ENCODE measurements at regions not wholly inside any gene's neighbourhood (a gene's known extent, or its start where the extent isn't known, plus 50 kb on each side); places are given as distances from the start of the nearest gene placed in this dataset.
"Not testable (repeated sequence)": the region's sequence is repeated elsewhere in the genome, so short reads cannot be mapped to it uniquely, and the experiment has no call there.

- 87 to 95% (median 92%) methylated on average over 3 of the region's 3 CpGs for WGBS, 4 donors
- Histone ChIP-seq H3K9me3 (peaks cover 0 to 19% (median 0%) of the 10 kb centered on the region in 12 donors), H3K27me3 (no peaks in the 10 kb centered on the region), H3K36me3 (no peaks in the 10 kb centered on the region), H3K4me3 (no peak overlapping the region), H3K27ac (no peak overlapping the region), H3K4me1 (no peaks in the 10 kb centered on the region)
- ATAC-seq (no peak), DNase-seq (no peak)
- TF ChIP-seq POLR2A (IDR thresholded peaks at IDR 0.05) (no peak), CTCF (IDR thresholded peaks at IDR 0.05) (no peak)
- intact Hi-C loops (cut with DNase I) = loop anchor here in 1 of 10 donors (10.0 kb wide), 1 partner anchor 106 kb away; no protein-coding TSS in a partner anchor
Observed at GRCh38 chr2:179331061-179331460, 66.4 kb upstream of the SESTD1 start.

GRCh38 chr2:179322289-179322688 lies 57.7 kb upstream of the SESTD1 start:
- no peaks in the 10 kb centered on the region for H3K36me3 ChIP-seq
- no peak for TF ChIP-seq POLR2A (IDR thresholded peaks at IDR 0.05)
- no peak for TF ChIP-seq CTCF (IDR thresholded peaks at IDR 0.05)
- DNase-seq = no peak

GRCh38 chr2:179321034-179321433 lies 56.4 kb upstream of the SESTD1 start:
- H3K36me3 ChIP-seq; ATAC-seq; H3K4me3 ChIP-seq; intact Hi-C loops (cut with DNase I); DNase-seq; H3K27me3 ChIP-seq; H3K27ac ChIP-seq; H3K9me3 ChIP-seq; H3K4me1 ChIP-seq: not testable (repeated sequence)
- WGBS, 4 donors = 91 to 96% (median 93%) methylated on average over 3 of the region's 3 CpGs

More at GRCh38 chr2:179322289-179322688, 57.7 kb upstream of the SESTD1 start:
- ATAC-seq = no peak
- WGBS, 4 donors = 83 to 87% (median 84%) methylated on average over 5 of the region's 5 CpGs
- Histone ChIP-seq H3K9me3 (no peaks in the 10 kb centered on the region), H3K4me3 (no peak overlapping the region), H3K4me1 (no peaks in the 10 kb centered on the region), H3K27me3 (no peaks in the 10 kb centered on the region), H3K27ac (no peak overlapping the region)
- intact Hi-C loops (cut with DNase I) = no loop called here

GRCh38 chr2:179314729-179315128 lies 50.1 kb upstream of the SESTD1 start:
- H3K4me1 ChIP-seq; intact Hi-C loops (cut with DNase I); H3K36me3 ChIP-seq; ATAC-seq; H3K9me3 ChIP-seq; H3K27me3 ChIP-seq; H3K4me3 ChIP-seq; DNase-seq; H3K27ac ChIP-seq: not testable (repeated sequence)
- 80 to 90% (median 87%) methylated on average over 8 to 9 of the region's 9 CpGs for WGBS, 4 donors
